ENCODE measurements at regions not wholly inside any gene's neighbourhood (a gene's known extent, or its start where the extent isn't known, plus 50 kb on each side); places are given as distances from the start of the nearest gene placed in this dataset.

DNA sequence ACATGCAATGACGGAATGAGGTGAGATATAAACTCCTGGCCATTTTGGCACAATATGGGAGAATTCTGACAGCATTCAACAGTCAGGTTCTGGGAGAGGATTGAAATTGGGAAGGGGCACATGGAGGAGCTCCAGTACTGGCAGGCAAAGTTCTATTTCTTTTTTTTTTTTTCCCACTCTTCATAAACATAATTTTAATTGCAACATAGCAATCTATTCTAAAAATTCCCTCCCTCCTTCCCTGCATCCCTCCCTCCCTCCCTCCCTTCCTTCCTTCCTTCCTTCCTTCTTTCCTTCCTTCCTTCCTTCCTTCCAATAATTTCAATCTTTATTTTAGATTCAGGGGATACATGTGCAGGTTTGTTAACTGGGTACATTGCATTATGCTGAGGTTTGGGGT is 93.2 kb downstream of the PTCSC3 start:
- TF ChIP-seq POLR2A (IDR thresholded peaks at IDR 0.05; ENCODE audit: low read depth, low read length) (no peak), SPI1 (IDR thresholded peaks at IDR 0.05; ENCODE audit: low read depth, low read length) (no peak), POLR2AphosphoS5 (IDR thresholded peaks at IDR 0.05; ENCODE audit: low read depth, low read length) (no peak), TAF1 (IDR thresholded peaks at IDR 0.05; ENCODE audit: low read depth, low read length) (no peak), PAX5 (IDR thresholded peaks at IDR 0.05; ENCODE audit: insufficient read depth, low read length, severe bottlenecking) (no peak)
